ENCODE measurements at regions not wholly inside any gene's neighbourhood (a gene's known extent, or its start where the extent isn't known, plus 50 kb on each side); places are given as distances from the start of the nearest gene placed in this dataset.
"Not testable (repeated sequence)": the region's sequence is repeated elsewhere in the genome, so short reads cannot be mapped to it uniquely, and the experiment has no call there.

DNA sequence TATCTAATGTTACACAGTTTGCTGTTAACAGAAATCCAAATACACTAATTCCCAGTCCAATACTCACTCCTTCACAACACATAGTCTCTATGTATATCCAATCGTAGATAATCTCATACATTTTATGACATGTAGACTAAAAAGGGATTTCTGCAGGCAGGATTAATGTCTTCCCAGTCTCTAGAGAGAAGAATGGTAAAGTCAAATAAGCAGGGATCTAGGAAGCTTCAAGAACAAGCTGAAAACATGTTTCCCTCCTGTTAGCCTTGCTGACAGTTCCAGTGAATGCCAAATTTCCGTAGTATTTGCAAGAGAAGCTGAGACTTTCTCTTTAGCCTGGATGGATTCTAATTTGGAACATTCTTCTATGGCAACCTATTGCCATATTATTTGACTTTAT is 500.1 kb downstream of the IGSF11 start:
- Histone ChIP-seq H3K27me3 (ENCODE audit: insufficient read depth, low read length) (no peaks in the 10 kb centered on the region), H3K4me3 (ENCODE audit: low read length) (no peak overlapping the region), H3K9me3 (ENCODE audit: low read depth, low read length) (no peaks in the 10 kb centered on the region), H3K4me1 (ENCODE audit: insufficient read depth, low read length) (no peaks in the 10 kb centered on the region)

DNA sequence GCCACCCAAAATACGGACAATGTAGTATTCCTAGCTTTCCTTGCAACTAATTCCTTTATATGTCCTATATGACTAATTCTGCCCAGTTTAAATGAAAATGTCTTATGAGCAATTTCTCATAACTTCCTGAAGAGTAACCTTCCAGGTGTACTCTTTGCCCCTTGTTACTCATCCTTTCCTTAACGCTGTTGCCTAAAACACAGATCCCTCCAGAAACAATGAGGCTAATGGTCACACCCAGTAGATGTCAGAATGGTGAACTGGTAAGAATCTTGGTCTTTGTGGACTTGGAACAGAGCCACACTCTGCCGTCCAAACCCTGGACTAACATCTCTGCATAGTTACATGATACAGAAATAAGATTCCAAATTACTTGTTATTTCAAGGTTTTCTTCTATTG is 497.9 kb downstream of the IGSF11 start:
- Histone ChIP-seq H3K4me3 (ENCODE audit: low read length) (no peak overlapping the region), H3K4me1 (ENCODE audit: insufficient read depth, low read length) (no peaks in the 10 kb centered on the region), H3K9me3 (ENCODE audit: low read depth, low read length) (no peaks in the 10 kb centered on the region), H3K27me3 (ENCODE audit: insufficient read depth, low read length) (no peaks in the 10 kb centered on the region)

DNA sequence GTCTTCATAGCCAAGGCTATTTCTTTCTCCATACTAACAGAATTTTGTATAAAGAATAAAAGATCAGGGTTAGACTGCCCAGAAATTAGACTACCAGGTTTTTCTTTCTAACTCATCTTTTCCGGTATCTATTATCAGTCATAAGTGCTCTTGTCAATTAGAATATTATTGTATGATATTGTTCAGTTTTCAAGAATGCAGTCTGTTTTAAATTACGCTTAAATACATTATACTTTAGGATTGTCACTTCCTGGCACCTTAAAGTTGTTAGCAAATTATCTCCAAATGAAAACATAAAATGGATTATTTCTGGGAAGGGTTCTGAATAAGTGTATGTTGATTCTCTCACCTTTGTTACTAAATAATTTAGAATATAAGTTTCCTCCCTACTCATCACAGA is 497.2 kb downstream of the IGSF11 start:
- Histone ChIP-seq H3K9me3 (ENCODE audit: low read depth, low read length) (no peaks in the 10 kb centered on the region), H3K4me3 (ENCODE audit: low read length) (no peak overlapping the region), H3K27me3 (ENCODE audit: insufficient read depth, low read length) (no peaks in the 10 kb centered on the region)

DNA sequence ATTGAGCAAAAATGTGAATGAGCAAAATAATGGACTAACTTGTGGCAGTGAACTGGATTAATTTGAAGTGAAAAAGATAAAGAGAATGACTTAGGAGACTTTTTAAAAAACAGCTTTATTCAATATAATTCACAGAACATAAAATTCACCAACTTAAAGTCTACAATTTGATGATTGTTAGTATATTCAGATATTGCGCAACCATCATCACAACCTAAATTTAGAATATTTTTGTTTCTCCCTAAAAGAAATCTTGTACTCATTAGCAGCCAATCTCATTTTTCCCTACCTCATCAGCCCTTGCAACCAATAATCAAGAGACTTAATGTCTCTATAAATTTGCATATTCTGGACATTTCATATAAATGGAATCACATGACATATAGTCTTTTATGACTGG is 496.5 kb downstream of the IGSF11 start:
- Histone ChIP-seq H3K9me3 (ENCODE audit: low read depth, low read length) (no peaks in the 10 kb centered on the region), H3K4me3 (ENCODE audit: low read length) (no peak overlapping the region), H3K27me3 (ENCODE audit: insufficient read depth, low read length) (no peaks in the 10 kb centered on the region), H3K4me1 (ENCODE audit: insufficient read depth, low read length) (no peaks in the 10 kb centered on the region)

More for the DNA sequence above, 497.2 kb downstream of the IGSF11 start:
- H3K4me1 ChIP-seq (ENCODE audit: insufficient read depth, low read length): no peaks in the 10 kb centered on the region

DNA sequence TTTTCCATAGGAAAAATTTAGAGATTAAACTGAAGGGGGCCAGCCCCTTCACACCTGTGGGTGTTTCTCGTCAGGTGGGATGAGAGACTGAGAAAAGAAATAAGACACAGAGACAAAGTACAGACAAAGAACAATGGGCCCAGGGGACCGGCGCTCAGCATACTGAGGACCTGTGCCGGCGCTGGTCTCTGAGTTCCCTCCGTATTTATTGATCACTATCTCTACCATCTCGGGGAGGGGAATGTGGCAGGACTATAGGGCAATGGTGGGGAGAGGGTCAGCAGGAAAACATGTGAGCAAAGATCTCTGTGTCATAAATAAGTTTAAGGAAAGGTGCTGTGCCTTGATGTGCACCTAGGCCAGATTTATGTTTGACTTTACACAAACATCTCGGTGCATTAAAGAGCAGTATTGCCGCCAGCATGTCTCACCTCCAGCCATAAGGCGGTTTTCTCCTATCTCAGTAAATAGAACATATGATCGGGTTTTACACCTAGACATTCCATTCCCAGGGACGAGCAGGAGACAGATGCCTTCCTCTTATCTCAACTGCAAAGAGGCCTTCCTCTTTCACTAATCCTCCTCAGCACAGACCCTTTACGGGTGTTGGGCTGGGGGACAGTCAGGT is 494.7 kb downstream of the IGSF11 start:
- not testable (repeated sequence) for H3K9me3 ChIP-seq (ENCODE audit: low read depth, low read length); H3K4me1 ChIP-seq (ENCODE audit: insufficient read depth, low read length); H3K4me3 ChIP-seq (ENCODE audit: low read length); H3K27me3 ChIP-seq (ENCODE audit: insufficient read depth, low read length)

DNA sequence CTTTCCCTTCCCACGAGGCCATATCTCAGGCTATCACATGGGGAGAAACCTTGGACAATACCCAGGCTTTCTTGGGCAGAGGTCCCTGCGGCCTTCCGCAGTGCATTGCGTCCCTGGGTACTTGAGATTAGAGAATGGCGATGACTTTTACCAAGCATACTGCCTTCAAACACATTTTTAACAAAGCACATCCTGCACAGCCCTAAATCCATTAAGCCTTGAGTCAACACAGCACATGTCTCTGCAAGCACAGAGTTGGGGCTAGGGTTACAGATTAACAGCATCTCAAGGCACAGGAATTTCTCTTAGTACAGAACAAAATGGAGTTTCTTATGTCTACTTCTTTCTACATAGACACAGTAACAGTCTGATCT is 494.2 kb downstream of the IGSF11 start:
- not testable (repeated sequence) for H3K9me3 ChIP-seq (ENCODE audit: low read depth, low read length); H3K4me3 ChIP-seq (ENCODE audit: low read length); H3K27me3 ChIP-seq (ENCODE audit: insufficient read depth, low read length); H3K4me1 ChIP-seq (ENCODE audit: insufficient read depth, low read length)

DNA sequence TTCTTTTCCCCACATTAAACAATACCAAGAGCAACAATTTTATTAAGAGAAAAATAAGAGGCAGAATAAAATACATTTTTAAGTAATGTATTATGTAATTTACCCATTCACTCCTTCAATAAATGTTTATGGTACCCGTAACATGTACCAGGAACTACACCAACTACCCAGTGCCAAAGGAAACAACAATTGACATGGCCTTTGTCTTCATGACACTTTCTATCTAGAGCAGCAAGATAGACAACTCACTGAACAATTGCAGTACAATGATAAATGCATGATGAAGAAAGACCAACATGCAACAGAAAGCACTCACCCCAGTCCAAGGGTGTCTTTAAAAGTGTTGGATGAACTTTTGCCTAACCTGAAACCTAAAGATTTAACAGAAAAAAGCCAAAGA is 493.8 kb downstream of the IGSF11 start:
- Histone ChIP-seq H3K9me3 (ENCODE audit: low read depth, low read length) (no peaks in the 10 kb centered on the region), H3K4me1 (ENCODE audit: insufficient read depth, low read length) (no peaks in the 10 kb centered on the region), H3K27me3 (ENCODE audit: insufficient read depth, low read length) (no peaks in the 10 kb centered on the region), H3K4me3 (ENCODE audit: low read length) (no peak overlapping the region)

DNA sequence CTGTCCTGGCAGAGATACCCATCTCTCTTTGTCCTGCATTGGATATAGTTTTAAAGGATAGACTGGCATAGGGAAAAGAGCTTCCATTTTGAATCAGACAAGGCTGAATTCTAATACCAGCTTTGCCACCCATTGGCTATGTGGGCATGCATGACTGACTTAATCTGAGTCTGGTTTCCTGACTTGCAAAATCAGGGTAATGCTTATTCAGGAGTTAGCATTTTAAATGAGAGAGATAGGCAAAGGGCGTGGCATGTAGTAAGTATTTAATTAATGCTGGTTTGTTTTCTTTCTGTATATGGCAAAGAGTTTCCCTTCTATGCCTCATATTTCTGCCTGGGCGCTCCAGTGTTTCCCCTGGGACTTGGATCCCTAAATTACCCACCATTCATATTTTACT is 492.9 kb downstream of the IGSF11 start:
- Histone ChIP-seq H3K4me3 (ENCODE audit: low read length) (no peak overlapping the region), H3K9me3 (ENCODE audit: low read depth, low read length) (no peaks in the 10 kb centered on the region), H3K27me3 (ENCODE audit: insufficient read depth, low read length) (no peaks in the 10 kb centered on the region), H3K4me1 (ENCODE audit: insufficient read depth, low read length) (no peaks in the 10 kb centered on the region)

DNA sequence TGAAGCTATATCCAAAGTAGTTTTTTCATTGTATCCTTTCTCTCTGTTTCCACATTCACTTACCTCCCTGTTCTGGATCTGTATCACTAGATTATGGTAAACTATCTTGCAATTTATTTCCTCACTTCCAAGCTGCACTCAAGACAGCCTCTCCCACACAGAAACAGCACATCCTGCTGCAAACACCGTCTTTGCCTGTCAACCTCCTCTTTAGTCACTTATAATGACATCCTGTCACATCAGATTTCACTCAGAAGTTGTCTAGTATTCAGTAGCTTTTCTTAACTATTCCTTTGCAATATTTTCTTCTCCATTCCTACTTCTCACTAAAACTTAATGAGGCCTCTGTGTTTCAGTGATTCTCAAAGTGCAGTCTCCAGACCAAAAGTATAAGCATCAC is 490.8 kb downstream of the IGSF11 start:
- Histone ChIP-seq H3K9me3 (ENCODE audit: low read depth, low read length) (no peaks in the 10 kb centered on the region), H3K27me3 (ENCODE audit: insufficient read depth, low read length) (no peaks in the 10 kb centered on the region), H3K4me3 (ENCODE audit: low read length) (no peak overlapping the region), H3K4me1 (ENCODE audit: insufficient read depth, low read length) (no peaks in the 10 kb centered on the region)

DNA sequence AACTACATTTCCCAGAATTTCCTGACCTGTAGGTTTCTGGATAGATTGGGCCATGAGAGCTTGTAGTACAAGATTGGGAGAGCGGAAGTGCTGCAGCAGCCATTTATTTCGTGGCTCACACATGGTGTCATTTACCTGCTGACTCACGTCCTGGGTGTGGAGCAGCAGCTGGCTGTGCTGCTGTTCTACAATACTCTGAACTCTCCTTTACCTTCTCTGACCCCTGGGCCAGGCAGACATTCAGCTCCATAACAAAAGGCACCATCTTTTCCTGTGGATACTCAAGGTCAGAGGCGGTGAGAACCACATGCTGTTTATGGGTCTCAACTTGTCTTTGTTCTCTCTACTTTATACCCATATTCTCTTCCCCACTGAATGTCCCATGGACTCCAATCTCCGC is 490.2 kb downstream of the IGSF11 start:
- no peaks in the 10 kb centered on the region for H3K9me3 ChIP-seq (ENCODE audit: low read depth, low read length)
- H3K4me1 ChIP-seq (ENCODE audit: insufficient read depth, low read length): no peaks in the 10 kb centered on the region
- no peaks in the 10 kb centered on the region for H3K27me3 ChIP-seq (ENCODE audit: insufficient read depth, low read length)
- no peak overlapping the region for H3K4me3 ChIP-seq (ENCODE audit: low read length)

DNA sequence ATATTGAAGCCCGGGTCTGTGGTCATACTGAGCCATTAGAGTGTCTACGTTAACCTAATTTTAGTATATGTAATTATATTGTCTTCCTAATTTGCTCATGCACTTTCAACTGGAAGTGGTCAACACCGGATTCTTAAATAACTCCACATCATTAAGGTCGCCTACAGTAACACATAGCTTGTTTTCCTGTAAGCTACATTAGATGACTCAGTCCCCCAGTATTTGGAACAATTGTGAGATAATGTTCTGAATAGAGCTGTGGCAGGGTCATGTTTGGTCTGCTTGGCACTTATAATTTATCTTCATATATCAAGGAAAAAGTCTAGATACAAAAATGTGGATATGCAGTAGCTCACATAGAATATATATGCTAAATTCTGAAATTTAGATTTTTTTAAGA is 486.2 kb downstream of the IGSF11 start:
- H3K4me1 ChIP-seq (ENCODE audit: insufficient read depth, low read length): no peaks in the 10 kb centered on the region
- H3K9me3 ChIP-seq (ENCODE audit: low read depth, low read length): no peaks in the 10 kb centered on the region
- H3K27me3 ChIP-seq (ENCODE audit: insufficient read depth, low read length): no peaks in the 10 kb centered on the region
- H3K4me3 ChIP-seq (ENCODE audit: low read length): no peak overlapping the region

DNA sequence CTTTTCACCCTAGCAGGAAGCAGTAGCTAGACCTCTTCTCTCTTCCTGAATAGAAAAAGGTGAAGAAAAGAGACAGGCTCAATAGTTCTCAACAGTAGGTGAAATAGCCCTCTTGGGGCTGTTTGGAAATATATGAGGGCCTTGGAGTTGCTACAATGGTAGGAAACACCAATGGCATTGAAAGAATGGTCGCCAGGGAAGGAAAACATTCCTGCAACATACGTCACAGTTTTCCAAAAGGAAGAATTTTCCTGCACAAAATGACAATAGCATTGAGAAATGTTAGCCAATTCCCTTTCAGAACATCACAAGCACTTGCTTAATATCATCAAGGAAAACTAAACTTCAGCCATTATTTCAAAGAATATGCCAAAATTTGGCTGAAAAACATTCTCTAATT is 484.5 kb downstream of the IGSF11 start:
- Histone ChIP-seq H3K9me3 (ENCODE audit: low read depth, low read length) (no peaks in the 10 kb centered on the region), H3K4me1 (ENCODE audit: insufficient read depth, low read length) (no peaks in the 10 kb centered on the region), H3K4me3 (ENCODE audit: low read length) (no peak overlapping the region), H3K27me3 (ENCODE audit: insufficient read depth, low read length) (no peaks in the 10 kb centered on the region)

DNA sequence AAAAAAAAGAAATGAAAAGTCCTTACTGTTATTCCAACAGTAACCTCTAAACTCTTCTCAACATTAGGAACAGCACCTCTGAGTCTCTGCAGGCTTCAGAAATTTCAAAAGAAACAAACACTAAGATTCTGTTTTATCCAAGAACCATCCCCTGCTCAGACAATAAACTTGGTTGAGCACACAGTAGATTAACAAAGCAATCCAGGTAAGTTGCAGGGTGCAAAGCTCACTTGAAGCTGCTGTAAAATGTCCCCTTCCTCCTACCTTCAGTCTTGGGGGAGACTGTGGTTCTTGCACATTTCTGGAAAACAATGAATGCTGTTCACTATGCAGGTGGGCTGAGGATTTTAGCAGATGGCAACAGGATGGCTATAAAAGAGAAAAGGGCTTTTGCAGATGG is 484.1 kb downstream of the IGSF11 start:
- H3K9me3 ChIP-seq (ENCODE audit: low read depth, low read length): no peaks in the 10 kb centered on the region
- no peak overlapping the region for H3K4me3 ChIP-seq (ENCODE audit: low read length)
- H3K27me3 ChIP-seq (ENCODE audit: insufficient read depth, low read length): no peaks in the 10 kb centered on the region
- H3K4me1 ChIP-seq (ENCODE audit: insufficient read depth, low read length): no peaks in the 10 kb centered on the region

DNA sequence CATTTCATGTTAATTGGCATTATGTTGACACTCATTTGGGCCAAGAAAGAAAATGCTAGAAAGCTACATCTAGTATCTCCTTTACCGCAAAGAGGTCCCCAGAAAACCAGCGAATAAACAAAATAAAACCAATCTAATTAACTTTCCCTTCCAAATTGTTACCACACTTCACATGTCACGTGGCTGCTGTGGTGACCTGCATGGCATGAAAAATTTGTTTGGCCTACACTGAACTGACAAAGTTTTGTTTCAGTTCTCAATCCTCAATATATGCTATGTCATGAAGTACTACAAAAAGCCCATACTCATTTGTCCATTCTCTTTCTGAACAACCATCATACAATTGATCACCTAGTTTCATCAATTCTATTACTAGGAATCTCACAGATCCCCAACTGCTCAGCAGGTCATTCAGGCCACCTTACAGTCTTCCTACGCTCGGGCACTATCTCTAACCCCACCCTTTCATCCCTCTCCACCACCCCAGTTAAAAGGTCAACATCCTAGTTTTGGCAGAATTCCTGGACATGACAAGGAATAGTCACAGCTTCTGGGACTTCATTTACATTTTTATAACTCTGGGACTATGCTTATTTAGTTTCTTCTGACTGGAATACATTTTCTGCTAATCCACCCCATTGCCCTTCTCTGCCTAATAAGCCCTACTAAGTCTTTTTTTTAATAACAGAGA is 480.4 kb downstream of the IGSF11 start:
- Histone ChIP-seq H3K4me1 (ENCODE audit: insufficient read depth, low read length) (no peaks in the 10 kb centered on the region), H3K27me3 (ENCODE audit: insufficient read depth, low read length) (no peaks in the 10 kb centered on the region), H3K4me3 (ENCODE audit: low read length) (no peak overlapping the region), H3K9me3 (ENCODE audit: low read depth, low read length) (no peaks in the 10 kb centered on the region)

DNA sequence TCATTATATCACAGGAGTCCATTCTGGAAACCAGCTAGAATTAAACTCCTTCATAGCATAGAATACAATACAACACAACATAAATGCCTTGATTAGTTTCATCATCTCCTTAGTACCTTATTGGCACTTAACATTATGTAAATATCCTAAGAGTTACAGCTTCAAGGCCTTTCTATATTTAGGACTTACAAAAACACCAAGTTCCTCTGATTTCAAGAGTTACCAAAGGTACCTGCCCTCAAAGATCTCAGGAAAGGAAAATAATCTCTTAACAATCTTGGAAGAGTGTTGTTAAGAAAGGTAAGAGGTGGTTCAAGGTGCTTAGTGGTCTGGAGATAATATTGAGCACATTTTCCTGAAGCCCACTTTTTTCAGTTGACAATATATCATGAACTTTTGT is 477.7 kb downstream of the IGSF11 start:
- Histone ChIP-seq H3K27me3 (ENCODE audit: insufficient read depth, low read length) (no peaks in the 10 kb centered on the region), H3K4me3 (ENCODE audit: low read length) (no peak overlapping the region), H3K4me1 (ENCODE audit: insufficient read depth, low read length) (no peaks in the 10 kb centered on the region), H3K9me3 (ENCODE audit: low read depth, low read length) (no peaks in the 10 kb centered on the region)

DNA sequence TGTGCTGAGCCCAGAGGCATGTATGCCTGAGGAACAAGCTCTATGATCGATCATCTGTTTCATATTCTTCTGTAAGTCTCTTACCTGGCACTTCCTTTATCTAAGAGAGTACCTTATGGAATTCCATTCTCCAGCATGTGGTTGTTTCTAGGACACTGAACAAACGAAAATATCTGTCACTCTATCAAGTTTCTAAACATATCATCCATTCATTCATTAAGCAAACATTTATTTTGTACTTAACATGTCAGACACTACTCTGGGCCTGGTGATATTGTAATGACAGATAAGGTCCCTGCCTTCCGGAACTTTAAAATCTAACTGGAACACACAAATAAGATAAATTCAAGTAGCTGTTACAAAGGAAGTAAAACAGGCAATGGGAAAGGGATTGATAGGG is 477.1 kb downstream of the IGSF11 start:
- Histone ChIP-seq H3K4me1 (ENCODE audit: insufficient read depth, low read length) (no peaks in the 10 kb centered on the region), H3K4me3 (ENCODE audit: low read length) (no peak overlapping the region), H3K9me3 (ENCODE audit: low read depth, low read length) (no peaks in the 10 kb centered on the region), H3K27me3 (ENCODE audit: insufficient read depth, low read length) (no peaks in the 10 kb centered on the region)

Data from mononuclear cell (primary cell).